LNCaP clone FGC (cell line): ENCODE measurements at regions not wholly inside any gene's neighbourhood (a gene's known extent, or its start where the extent isn't known, plus 50 kb on each side); places are given as distances from the start of the nearest gene placed in this dataset.

ENCODE experiments used
- DNase-seq: peaks from one replicate; pipeline ENCODE4 v3.0.0-alpha.2; 2011; ENCODE audit warnings: low read depth
- H3K4me3 ChIP-seq: 2 replicates; pipeline ENCODE4 v1.5.1; 2011; ENCODE audit warnings: mild to moderate bottlenecking, low read depth, low read length, control low read depth
- CTCF ChIP-seq: IDR thresholded peaks from 2 replicates; pipeline ENCODE4 v1.5.1; 2012; ENCODE audit warnings: mild to moderate bottlenecking; ENCODE audit not compliant: control insufficient read depth, insufficient read depth; ENCODE audit errors: extremely low read depth

- no peak for DNase-seq
- no peak overlapping the region for H3K4me3 ChIP-seq
- no peak for TF ChIP-seq CTCF
Measured at GRCh38 chr2:2692599-2693389, 361.7 kb upstream of the MYT1L start.

GRCh38 chr2:2691419-2691818 lies 360.3 kb upstream of the MYT1L start:
- no peak for TF ChIP-seq CTCF
- no peak for DNase-seq

GRCh38 chr2:2690985-2691384 lies 359.9 kb upstream of the MYT1L start:
- DNase-seq = no peak
- no peak overlapping the region for H3K4me3 ChIP-seq
- no peak for TF ChIP-seq CTCF

More at GRCh38 chr2:2691419-2691818, 360.3 kb upstream of the MYT1L start:
- H3K4me3 ChIP-seq = no peak overlapping the region

- TF ChIP-seq CTCF = no peak
- H3K4me3 ChIP-seq = no peak overlapping the region
- no peak for DNase-seq
Measured at GRCh38 chr2:2689306-2689705, 358.2 kb upstream of the MYT1L start.

GRCh38 chr2:2688254-2688653 lies 357.2 kb upstream of the MYT1L start:
- H3K4me3 ChIP-seq = no peak overlapping the region
- DNase-seq = no peak
- TF ChIP-seq CTCF = no peak

- no peak for DNase-seq
- no peak overlapping the region for H3K4me3 ChIP-seq
- TF ChIP-seq CTCF = no peak
Measured at GRCh38 chr2:2687745-2688144, 356.7 kb upstream of the MYT1L start.

GRCh38 chr2:2686222-2686621 lies 355.1 kb upstream of the MYT1L start:
- H3K4me3 ChIP-seq = no peak overlapping the region
- no peak for DNase-seq

More at GRCh38 chr2:2686222-2686621, 355.1 kb upstream of the MYT1L start:
- no peak for TF ChIP-seq CTCF
